GM19238 (cell line): ENCODE measurements at regions not wholly inside any gene's neighbourhood (a gene's known extent, or its start where the extent isn't known, plus 50 kb on each side); places are given as distances from the start of the nearest gene placed in this dataset.

Experiments used
- DNase-seq: peaks from one replicate; pipeline ENCODE4 v3.0.0; 2011; ENCODE audit warnings: low spot score; ENCODE audit not compliant: insufficient read length

DNA sequence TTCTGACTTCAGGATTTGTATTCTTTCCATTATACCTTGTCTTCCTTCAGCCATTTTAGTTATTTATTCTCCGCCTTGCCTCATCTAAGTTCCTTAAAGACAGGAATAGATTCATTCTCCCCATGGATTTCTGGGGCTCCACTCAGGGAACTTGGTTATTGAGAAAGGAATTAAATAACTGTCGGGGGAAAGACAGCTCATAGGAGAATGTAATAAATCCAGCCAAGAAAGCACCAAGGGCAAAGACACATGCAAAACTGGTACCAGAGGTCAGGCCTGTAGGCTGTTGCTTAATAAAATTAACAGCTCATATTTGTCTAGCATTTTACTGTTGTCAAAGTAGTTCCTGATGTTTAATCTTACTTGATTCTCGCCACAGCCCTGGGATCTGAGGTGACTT is 357.2 kb downstream of the TMEM38B start:
- DNase-seq = no peak

DNA sequence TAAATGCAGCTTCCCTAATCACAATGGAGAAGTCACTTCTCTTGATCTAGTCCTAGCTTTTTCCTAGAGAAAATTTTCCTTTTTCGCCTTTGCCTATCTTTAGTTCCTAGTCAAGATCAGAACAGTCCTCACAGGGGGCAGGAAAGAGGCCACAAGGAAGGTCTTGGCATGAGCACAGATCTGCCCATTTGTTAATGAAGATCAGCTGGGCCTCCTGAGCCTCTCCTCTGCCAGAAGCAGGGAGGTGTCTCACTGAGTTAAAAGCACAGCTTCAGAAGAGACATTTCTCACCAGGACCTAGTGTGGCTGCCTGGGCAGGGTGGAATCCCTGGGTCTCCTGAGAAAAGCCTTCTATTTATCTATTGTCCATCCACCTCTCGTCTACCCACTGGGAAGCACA is 357.8 kb downstream of the TMEM38B start:
- DNase-seq = no peak

- no peak for DNase-seq
These were observed 358.4 kb downstream of the TMEM38B start for GRCh38 chr9:106052735-106053134.

GRCh38 chr9:106056328-106056727 is 362.0 kb downstream of the TMEM38B start:
- no peak for DNase-seq

DNA sequence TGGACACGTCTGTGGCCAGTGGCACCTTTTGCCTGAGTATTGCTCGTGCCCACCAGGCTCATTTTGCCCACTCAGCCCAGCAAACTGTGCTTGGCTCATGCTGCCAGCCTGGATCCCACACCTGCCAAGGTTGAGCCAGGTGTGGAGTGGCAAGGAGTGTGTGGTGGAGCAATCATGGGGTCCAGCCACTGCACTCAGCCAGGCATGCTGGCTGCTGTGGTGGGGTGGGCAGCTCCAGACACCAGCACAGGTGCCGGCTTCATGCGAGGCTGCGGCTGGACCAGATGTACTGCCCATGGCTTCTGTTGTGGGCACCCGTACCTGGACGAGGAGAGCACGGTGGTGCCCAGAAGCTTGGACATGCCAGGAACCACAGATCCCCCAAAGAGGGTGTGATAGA is 364.1 kb downstream of the TMEM38B start:
- no peak for DNase-seq

GRCh38 chr9:106059886-106060285 is 365.5 kb downstream of the TMEM38B start:
- DNase-seq = no peak

DNA sequence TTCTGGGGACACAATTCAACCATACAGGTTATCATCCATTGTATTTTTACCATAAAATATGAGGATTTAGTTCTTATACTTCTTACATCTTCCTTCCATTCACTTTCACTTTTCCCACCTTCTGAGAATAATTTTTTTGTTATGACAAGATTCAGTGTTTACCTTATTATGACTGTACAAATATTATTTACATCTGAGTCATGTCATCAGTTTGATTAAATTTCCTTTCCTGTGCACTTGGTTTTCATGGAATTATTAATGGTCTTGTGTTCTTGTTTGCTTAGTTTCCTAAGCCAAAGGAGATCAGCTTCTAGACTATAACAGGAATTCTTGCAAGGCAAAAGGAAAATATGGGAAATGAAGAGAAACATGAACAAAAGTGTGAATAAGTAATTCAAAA is 366.5 kb downstream of the TMEM38B start:
- DNase-seq = no peak

- no peak for DNase-seq
These were observed 367.9 kb downstream of the TMEM38B start for GRCh38 chr9:106062250-106062649.

- DNase-seq = no peak
These were observed 370.8 kb downstream of the TMEM38B start for GRCh38 chr9:106065136-106065535.

DNA sequence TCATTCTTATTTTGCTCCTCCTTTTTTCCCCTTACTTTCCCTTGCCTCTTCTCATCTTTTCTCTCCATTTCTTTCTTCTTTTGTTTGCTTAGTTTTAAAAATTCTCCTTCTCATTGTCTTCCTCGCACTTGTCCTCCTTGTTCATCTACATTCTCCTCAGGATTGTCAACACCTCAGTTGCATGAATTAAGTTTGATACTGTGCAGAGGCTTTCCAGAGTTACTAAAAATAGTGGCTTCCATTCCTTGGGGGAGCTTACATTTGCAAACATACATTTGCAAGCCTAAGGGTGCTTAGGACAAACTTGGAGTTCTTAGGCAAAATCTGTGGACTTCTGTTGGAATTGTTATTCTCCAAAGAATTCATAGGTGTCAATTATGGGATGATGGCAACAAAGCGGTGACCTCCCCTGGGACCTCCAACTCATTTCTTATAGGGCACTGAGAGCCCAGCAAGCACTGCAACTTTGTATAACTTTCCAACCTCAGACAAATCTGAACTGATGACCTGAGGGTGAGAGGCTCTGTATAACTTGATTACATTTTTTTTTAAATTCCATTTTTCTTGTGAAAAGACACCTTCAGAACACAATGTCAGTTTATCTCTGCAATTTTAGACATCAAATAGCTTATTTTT is 371.4 kb downstream of the TMEM38B start:
- no peak for DNase-seq

- DNase-seq = no peak
These were observed 372.7 kb downstream of the TMEM38B start for GRCh38 chr9:106066940-106067524.

DNA sequence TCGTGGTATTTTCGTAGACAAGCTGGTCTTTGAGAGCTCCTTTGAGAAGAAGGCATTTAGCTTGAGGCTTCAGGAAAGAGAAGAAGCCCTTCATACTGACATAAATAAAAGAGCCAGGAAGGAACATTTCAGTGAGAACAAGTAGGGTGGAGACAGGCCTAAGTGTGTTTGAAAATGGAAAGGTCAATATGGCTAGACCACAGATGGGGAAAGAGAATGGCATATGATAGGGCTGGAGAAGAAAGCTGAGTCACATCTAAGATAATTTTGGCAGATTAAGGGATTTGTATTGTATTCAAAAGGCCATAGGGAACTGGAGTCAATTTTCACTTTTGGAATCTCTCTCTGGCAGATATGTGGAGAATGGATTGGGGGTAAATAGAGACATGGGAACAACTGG is 374.9 kb downstream of the TMEM38B start:
- DNase-seq = no peak

GRCh38 chr9:106072421-106072820 is 378.1 kb downstream of the TMEM38B start:
- DNase-seq = no peak

- DNase-seq = no peak
These were observed 379.7 kb downstream of the TMEM38B start for GRCh38 chr9:106074006-106074405.

DNA sequence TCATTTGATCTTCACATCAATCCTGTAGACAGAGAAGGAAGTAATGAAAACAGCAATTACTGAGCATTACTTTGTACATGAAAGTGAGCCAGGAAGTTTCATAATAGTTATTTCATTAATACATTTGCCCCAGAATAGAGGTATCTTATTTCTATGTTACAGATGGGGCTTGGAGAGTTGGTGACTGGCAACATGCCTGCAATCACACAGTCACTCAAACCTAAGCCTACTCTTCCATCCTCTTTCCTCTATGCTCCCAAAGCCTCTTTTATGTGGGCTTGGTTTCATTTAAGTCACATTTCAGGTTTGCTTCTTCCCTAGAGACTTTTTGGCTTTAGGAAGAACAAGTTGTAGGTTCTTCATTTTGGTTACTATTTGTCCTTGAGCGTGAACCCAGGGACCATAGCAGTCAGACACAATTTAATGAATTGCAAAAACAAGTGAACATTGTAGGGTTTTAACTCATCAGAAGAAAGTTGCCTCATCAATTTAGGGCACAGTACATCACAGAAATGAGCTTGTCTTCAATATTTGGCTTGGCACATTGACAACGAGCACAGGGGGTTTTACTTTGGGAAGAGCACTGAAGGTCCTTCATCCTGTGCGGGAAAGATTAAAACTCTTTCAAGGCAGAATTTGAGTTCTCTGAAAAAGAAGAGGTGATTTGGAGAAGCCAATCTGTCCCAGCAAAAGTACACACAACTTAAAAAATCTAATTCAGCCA is 381.1 kb downstream of the TMEM38B start:
- no peak for DNase-seq

GRCh38 chr9:106075960-106076327 is 381.6 kb downstream of the TMEM38B start:
- no peak for DNase-seq

DNA sequence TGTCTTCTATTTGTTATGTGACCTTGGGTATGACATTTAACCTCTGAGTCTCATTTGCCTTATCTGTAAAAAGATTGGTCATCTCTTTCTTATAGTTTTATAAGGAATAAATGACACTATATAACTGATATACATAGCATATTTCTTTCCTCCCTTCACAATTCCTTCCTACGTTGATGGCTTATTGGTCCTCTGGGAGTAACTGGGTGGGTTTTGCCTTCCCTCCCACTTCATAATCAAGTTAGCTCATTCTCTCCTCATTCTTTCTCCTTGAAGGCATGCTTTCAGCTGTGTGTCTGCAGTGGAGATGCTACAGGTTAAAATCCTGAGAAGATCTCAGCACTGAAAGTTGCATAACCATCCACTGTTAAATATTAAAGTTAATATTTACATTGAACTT is 382.4 kb downstream of the TMEM38B start:
- no peak for DNase-seq

- DNase-seq = no peak
These were observed 383.4 kb downstream of the TMEM38B start for GRCh38 chr9:106077731-106078130.

- no peak for DNase-seq
These were observed 388.3 kb downstream of the TMEM38B start for GRCh38 chr9:106082621-106083020.

DNA sequence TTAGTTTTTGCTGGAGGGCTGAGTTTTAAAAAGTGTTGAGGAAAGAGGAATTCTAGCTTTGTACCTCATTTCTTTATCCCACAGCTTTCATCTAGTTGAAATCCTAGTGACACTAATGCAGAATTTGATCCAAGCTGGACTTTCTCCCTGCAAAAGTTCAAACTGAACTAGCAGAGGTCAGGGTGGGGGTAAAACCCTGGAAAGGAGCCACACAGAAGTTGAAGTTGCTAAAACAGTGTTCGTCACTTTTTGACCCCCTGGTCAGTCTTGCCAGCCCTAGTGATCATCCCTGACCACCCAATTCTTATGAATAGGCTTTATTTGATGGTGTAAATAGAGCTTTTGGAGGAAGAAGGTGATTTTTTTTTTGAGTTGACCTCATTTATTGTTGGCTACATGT is 390.4 kb downstream of the TMEM38B start:
- no peak for DNase-seq

DNA sequence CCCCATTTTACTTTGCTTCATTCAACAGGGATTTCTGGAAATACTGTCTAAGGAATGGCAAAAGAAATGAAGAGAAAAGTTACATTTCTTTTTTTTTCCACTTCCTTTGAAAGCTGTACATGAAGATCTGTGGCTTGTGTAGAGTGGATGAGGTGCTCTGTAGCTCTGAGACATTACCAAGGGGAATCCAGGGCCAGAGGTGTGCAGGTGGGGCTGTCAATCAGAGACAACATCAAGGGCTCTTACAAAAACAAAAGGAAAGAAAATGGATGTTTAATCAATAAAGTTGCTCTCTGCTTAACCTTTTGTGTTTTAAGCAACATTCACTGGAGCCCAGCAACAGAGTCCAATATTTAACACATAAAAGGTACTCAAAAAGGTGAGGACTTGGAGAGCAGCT is 391.1 kb downstream of the TMEM38B start:
- DNase-seq = no peak

DNA sequence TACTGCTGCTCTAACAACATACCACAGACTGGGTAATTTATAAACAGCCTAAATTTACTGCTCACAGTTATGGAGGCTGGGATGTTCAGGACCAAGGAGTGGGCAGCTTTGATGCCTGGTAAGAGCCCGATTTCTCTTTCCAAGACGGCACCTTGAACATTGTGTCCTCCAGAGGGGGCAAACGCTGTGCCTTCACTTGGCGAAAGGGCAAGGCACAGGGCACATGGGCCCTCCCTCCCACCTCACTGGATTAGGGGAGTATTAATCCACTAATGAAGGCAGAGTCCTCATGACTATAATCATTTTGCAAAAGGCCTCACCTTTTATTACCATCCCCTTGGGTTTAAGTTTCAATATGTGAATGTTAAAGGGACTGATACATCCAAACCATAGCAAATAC is 397.7 kb downstream of the TMEM38B start:
- DNase-seq = no peak

GRCh38 chr9:106102821-106103220 is 408.5 kb downstream of the TMEM38B start:
- no peak for DNase-seq
